AG09319 (cell line): ENCODE measurements at regions not wholly inside any gene's neighbourhood (a gene's known extent, or its start where the extent isn't known, plus 50 kb on each side); places are given as distances from the start of the nearest gene placed in this dataset.
"Not testable (repeated sequence)": the region's sequence is repeated elsewhere in the genome, so short reads cannot be mapped to it uniquely, and the experiment has no call there.

ENCODE experiments used
- DNase-seq: peaks from one replicate; pipeline ENCODE4 v3.0.0-alpha.2; 2010; ENCODE audit warnings: low read depth; ENCODE audit errors: extremely low read depth
- TF ChIP-seq, protein P1 (sequence below): IDR thresholded peaks from 2 replicates; pipeline ENCODE4 v1.5.1; 2011; ENCODE audit warnings: low read depth, mild to moderate bottlenecking, inconsistent platforms, low read length, moderate library complexity

DNA sequence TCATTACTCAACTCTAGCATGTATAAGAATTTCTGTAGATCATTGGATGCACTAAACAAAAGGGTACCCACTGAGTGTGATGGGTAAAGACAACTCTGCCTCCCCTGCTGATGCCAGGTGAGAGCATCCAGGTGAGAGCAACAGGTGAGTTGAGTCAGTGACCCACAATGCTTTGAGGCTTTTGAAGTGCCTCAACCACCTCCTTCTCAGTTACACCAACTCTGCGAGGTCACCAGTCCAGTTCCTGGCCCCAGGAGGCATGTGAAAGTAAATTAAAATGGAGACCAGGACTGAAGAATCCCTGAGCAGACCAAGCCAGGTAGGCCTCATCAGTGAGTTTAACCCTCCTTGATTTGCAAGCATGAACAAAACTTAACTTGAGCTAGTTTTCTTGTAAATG is 505.8 kb downstream of the EBF1 start:
- DNase-seq = no peak
- TF ChIP-seq, protein P1, sequence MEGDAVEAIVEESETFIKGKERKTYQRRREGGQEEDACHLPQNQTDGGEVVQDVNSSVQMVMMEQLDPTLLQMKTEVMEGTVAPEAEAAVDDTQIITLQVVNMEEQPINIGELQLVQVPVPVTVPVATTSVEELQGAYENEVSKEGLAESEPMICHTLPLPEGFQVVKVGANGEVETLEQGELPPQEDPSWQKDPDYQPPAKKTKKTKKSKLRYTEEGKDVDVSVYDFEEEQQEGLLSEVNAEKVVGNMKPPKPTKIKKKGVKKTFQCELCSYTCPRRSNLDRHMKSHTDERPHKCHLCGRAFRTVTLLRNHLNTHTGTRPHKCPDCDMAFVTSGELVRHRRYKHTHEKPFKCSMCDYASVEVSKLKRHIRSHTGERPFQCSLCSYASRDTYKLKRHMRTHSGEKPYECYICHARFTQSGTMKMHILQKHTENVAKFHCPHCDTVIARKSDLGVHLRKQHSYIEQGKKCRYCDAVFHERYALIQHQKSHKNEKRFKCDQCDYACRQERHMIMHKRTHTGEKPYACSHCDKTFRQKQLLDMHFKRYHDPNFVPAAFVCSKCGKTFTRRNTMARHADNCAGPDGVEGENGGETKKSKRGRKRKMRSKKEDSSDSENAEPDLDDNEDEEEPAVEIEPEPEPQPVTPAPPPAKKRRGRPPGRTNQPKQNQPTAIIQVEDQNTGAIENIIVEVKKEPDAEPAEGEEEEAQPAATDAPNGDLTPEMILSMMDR = no peak

DNA sequence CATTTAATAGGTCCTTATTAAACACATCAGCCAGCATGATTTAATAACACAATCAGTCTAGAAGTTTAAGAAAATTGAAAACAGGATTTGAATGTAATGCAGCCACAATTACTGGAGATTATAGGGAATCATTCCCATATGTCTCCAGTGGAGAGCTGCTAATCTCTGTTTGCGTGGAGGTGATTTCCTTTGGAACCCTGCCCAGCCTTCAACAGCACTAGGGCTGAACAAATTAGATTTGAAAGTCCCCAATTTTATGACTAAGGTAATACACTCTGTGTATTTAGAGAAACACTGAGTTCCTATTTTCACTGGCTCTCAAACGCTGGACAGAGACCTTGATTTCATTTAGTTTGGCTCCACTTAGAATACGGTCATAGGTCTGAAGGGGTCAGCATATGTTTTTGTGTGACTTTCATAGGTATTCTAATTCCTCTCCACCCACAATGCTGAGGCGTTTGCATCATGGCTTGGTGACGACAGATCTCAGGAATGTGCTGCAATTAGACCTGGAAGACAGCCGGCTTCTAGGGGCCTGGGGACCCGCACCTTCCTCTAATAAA is 508.3 kb downstream of the EBF1 start:
- peak; percentile 83 for DNase-seq
- TF ChIP-seq, protein P1 = no peak

DNA sequence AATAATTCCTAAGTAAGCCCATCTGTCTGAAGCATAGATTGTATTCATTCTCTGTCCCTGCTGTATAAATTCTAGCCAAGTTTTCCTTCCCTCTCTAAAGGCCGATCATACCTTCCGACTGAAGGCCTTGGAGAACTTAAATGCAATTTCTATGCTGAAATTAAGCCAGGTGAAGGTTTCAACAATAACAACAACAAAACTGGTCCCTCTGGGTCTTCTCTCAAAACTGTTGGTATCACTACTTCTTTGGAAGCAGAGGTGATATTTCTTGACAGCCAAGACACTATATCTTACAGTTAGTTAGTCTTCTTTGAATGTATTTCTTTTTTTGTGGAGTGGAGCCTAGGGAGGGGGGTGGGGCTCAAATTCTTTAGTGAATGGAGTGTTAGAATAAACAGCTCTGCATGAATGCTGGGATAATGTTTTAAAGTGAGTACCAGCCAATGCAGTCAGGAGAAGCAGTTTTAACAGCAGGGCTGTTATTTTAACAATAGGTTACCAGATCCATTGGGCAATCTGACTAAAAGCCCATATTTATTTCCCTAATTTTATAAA is 508.9 kb downstream of the EBF1 start:
- no peak for DNase-seq
- TF ChIP-seq, protein P1 = no peak

DNA sequence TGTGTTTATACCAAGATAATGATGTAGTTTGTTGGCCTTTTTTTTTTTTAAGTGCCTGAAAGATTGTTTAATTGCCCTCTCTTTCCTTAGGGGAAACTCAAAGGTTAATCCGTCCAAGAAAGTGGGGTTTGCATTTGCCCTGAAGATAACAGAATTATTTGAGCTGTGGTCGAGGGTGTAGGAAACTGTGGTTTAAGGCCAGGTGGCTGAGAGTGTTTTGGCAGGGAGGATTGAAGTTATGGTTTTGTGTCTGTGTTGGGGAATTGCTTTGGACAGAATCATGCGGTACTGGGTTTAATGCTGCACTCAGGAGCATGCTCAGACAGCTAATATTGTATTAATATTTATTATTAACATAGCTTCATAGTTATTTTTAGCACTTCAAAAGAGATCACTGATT is 509.8 kb downstream of the EBF1 start:
- TF ChIP-seq, protein P1 = no peak
- DNase-seq = no peak

DNA sequence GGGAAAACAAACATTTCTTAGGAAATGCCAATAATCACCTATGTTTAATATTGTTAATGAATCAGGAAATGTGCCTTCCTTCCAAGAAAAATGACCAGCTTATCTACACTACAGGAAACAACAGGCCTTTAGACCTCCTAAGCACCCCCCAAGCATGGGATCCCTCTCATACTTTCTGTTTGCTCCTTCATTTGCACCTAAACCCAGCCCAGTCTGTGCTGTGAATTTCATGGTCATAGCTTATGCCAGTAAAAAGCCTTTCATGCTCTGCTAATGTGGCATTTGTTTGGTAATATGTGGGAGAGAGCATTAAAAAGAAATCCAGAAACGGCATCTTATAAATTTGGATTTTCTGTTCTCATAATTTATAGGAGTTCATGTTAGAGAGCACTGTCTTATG is 511.1 kb downstream of the EBF1 start:
- DNase-seq = no peak
- TF ChIP-seq, protein P1 = no peak

DNA sequence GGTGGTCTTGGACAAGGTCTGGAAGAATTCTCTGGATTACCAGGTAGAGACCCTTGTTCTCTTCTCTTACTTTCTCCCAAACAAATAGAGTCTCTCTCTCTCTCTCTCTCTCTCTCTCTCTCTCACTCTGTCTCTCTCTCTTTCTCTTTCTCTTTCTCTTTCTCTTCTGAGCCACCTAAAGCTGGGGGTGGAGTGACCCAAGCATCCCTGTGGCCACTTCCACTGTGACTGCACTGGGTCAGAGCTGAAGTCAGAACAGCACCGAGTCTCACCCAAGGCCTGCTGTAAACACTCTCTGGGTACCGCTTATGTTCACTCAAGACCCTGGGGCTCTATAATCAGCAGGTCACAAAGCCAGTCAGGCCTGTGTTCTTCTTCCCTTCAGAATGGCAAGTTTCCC is 513.7 kb downstream of the EBF1 start:
- DNase-seq = no peak
- TF ChIP-seq, protein P1 = no peak

DNA sequence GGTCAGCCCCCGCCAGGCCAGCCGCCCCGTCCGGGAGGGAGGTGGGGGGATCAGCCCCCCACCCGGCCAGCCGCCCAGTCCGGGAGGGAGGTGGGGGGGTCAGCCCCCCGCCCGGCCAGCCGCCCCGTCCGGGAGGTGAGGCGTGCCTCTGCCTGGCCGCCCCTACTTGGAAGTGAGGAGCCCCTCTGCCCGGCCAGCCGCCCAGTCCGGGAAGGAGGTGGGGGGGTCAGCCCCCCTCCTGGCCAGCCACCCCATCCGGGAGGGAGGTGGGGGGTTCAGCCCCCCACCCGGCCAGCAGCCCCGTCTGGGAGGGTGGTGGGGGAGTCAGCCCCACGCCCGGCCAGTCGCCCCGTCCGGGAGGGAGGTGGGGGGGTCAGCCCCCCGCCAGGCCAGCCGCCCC is 517.0 kb downstream of the EBF1 start:
- DNase-seq = not testable (repeated sequence)

DNA sequence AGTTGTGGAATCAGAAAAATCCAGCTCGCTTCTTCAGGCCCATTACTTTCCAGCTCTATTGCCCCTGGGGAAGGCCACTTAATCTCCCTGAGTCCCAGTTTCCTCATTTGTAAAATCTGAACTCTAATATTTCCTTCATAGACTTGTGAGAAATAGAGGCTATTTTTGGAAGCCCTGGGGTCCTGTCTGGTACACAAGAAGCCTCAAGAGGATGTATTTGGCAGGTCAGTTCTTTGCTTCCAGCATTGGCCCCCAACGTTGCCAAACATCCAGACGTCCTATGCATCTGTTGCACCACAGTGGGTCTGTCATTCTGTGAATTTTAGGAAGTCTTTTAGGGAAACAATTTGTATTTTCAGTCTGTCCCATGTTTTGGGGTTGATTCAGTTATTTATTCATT is 525.9 kb downstream of the EBF1 start:
- DNase-seq = no peak
- TF ChIP-seq, protein P1 = no peak
